ENCODE measurements at regions not wholly inside any gene's neighbourhood (a gene's known extent, or its start where the extent isn't known, plus 50 kb on each side); places are given as distances from the start of the nearest gene placed in this dataset.
"Not testable (repeated sequence)": the region's sequence is repeated elsewhere in the genome, so short reads cannot be mapped to it uniquely, and the experiment has no call there.

GRCh38 chr3:193805448-193805847 is 212.4 kb downstream of the OPA1 start:
- DNase-seq: no peak

GRCh38 chr3:193808317-193808716 is 215.3 kb downstream of the OPA1 start:
- no peak for DNase-seq

DNA sequence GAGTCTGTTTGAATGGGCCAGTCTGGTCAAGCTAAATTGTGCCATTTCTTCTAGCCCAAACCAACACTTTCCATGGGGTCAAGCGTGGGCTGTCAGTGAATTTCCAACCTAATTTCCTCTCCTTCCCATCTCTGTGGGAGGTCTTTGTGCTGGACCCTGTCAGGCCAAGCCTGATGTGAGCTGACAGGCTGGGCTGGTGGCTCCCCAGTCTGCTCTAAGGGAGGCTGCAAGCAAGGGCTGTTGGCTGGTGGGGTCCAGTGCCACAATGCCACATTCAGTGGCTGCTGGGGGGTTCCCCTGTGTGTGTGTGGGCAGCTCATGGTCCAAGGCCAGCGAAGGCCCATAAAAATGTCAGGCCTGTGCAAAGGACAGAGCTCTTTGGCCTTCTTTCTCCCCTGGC is 216.1 kb downstream of the OPA1 start:
- DNase-seq: no peak

DNA sequence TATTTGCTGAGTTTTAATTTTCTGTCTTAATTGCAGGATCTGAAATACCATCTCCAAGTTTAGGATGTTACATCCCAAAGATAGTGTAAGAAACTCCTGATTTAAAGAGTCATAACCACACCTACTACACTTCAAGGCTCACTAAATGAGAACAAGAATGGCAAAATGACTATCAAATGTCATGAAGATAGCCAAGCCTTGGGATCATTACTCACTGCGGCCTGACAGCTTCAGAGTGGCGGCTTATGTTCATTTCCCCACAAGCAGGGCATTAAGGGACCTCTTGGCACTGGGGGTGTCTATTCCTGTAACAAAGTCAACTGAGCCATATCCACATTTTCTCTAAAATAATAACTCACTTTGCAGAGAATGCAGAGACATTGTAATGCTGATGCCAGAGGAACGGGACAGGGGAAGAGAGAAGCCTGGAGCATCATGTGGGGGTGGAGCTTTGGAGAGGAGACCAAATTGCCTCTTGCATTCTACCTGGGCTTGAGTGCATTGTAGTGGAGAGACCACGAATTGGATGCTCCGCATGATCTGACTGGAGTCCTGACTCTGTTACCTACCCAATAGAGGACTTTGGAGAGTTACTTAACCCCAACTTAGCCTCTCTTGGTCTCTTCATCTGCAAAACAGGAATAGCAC is 219.2 kb downstream of the OPA1 start:
- DNase-seq: no peak

GRCh38 chr3:193812791-193813500 is 219.9 kb downstream of the OPA1 start:
- no peak for DNase-seq

GRCh38 chr3:193813501-193813830 is 220.5 kb downstream of the OPA1 start:
- no peak for DNase-seq

DNA sequence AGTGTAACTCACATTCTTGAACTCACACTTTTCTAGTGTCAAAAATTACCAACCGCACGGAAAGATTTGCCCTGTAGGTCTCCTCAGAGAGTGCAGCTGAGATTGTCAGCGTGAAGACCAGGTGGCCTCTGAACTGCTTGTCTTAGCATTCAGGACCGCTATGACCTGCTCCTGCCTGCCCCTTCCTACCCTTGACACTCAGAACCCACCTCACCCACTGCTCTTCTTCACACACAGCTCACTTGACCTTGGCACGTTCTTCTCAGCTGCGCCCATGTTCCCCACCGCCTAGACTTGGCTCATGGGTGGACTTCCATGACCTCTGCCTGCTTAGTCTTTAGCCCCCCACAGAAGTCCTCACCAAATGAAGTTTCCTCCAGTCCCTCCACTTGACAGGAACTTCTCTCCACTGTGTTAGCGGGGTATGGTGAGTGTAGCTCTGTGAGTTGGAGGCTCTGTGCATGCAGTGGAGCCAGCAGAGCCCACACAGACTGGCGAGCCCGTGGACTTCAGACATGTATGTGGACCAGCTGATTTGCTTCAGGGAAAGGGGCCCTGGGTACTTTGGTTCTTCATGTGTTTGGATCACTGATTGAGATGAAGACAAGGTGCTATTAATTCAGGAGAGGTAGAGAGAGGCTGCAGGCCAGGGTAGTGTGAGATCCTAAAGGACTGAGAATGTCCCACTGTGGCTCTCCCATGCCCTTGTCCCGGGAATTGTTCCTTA is 221.3 kb downstream of the OPA1 start:
- DNase-seq: no peak

DNA sequence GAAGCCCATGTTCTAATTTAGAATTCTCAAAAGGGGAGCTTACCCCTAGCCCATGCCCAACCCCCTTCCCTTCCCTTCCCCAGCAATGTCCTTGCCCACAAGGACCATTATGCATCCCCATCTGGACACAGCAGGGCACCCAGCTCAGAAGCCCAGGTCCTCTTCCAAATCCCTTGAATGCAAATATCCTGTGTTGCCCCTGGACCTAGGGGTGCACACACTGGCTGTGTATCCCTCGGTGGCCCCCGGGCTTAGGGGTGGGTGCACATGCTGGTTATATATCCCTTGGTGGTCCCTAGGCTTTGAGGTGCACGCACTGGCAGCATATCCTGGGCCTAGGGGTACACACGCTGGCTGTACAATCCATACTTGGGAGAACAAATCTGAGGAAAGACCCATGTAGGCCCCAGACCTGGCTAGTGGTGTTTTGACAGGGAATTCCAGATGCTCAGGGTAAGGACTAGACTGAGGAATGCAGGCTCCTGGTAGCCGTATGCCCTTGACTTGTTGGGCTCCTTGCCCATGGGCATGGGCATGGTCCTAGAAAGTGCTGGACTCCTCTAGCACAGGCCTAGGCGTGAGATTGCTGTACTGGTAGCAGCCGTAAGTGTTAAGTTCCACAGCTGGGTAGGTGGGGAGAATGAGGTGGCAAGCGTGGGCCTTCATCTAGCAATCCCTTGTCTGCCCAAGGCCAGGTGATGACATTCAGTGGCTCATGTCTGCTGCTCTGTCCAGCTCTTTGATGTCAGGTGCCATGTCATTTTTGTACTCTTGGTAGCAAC is 222.4 kb downstream of the OPA1 start:
- no peak for DNase-seq

GRCh38 chr3:193816028-193816395 is 223.0 kb downstream of the OPA1 start:
- no peak for DNase-seq

DNA sequence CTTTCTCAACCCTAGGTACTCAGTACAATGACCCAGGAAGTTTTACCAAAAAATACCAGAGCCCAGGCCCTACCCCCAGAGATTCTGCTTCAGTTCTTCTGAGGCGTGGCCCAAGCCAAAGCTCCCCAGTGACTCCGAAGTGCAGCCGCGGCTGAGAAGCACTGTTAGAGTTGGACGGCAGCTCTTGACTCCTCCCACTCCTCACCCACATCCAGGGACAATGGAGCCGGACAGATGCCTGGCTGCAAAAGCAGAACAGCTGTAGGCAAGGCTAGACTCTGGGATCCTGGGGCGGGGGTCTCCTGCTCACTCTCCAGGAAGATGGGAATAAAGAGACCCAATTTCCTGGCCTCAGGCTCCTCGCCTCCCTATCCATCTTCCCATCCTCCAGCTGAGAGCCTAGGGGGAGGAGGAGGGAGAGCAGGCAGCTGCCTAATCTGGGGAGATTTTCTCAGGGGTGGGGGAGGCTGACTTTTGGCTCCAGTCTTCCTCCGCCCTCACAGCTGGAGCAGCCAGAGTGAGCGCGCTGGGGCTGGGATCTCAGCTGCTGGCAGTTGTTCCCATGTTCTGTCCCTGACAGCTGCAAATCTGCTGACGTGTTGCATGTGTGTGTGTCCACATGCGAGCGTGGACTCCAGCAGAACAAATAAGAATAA is 223.8 kb downstream of the OPA1 start:
- DNase-seq: no peak

DNA sequence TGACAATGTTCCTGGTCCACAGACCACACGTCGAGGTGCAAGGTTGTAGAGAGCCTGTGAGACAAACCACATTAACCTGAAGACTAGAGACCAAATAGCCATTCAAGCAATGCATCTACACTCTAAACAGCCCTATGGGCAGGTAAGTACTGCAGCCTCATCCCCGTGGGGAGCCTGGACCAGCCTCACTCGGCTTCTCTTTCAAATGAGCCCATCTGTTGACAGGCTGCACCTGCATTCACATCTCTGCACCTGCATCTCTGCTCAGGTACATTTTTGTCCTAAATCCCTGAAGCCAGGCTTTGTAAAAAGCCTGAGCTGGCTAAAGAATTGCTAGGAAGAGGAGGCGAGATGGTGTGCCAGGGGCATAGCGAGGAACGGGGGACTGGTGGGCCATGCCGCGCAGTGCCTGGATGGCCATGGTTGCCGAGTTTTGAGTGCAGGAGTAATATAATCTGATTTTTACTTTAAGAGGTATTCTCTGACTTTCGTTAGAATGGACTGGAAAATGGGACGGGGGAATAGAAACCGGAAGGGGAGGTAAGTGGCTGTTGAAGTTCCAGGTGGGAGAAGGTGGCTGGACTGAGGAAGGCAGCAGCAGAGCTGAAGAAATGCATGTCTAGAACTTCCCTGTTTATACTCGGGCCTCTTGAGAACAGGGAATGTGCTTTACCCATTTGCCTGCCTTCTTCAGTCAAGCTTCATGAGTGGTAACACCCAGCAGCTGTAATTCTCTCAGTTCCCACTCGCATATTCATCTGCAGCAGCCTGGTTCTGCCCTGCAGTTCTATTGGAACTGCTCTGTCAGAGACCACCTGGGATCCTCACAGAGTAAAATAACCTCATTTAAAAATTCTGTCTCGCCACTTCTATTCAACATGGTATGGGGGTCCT is 226.4 kb downstream of the OPA1 start:
- no peak for DNase-seq

DNA sequence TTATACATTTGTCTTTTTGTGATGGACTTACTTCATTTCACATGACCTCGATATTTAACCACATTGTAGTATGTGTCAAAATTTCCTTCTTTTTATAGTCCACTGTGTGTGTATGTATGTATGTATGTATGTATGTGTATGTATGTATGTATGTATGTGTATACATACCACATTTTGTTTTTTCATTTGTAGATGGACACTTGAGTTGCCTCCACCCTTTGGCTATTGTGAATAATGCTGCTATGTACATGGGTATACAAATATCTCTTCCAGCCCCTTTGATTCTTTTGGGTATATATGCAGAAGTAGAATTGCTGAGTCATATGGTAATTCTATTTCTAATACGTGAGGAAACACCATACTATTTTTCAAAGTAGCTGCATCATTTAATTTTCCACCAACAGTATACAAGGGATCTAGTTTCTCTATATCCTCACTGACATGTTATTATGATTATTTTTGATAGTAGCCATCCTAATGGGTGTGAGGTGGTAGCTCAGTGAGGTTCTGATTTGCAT is 228.2 kb downstream of the OPA1 start:
- DNase-seq: peak in 2 of 4 experiments; percentile 49 to 55

GRCh38 chr3:193822492-193823212 is 229.6 kb downstream of the OPA1 start:
- DNase-seq: no peak

- DNase-seq: not testable (repeated sequence)
Measured at GRCh38 chr3:193823213-193823605, 230.2 kb downstream of the OPA1 start.

DNA sequence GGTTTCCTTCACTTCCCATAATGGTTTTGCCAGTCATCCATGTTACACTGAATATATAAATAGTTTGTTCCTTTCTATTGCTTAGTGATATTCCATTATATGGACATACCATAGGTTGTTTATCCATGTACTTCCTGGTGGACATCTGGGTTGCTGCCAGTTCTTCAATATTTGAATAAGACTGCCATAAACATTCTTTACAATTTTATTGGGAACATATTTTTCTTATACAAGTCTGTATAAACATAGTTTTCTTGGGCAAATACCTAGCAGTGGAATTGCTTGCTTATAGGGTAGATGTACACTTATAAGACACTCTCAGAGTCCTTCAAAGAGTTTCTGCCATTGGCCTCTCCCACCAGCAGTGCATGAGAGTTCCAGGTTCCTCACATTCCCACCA is 231.4 kb downstream of the OPA1 start:
- no peak for DNase-seq

DNA sequence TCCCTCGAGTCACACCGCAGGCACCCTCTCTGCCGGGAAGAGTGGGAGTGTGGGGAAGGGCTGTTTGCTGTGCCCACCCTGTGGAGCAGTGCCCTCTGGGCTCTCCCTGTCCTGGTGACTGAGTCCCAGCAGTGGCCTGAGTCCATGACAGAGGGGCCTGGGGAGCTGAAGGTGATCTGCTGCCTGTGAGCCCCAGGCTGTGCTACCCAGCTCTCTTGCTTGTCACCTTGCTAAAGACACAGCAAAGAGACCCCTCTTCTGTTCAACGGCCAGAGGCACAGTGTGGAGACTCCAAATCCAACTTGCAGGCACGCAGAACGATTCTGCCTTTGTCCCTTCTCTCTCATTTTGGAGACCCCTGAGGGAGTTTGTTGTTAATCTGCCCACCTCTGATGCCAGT is 232.6 kb downstream of the OPA1 start:
- no peak for DNase-seq

- DNase-seq: peak; percentile 11 to 47 (median 38)
Measured at GRCh38 chr3:193826159-193826795, 233.3 kb downstream of the OPA1 start.

DNA sequence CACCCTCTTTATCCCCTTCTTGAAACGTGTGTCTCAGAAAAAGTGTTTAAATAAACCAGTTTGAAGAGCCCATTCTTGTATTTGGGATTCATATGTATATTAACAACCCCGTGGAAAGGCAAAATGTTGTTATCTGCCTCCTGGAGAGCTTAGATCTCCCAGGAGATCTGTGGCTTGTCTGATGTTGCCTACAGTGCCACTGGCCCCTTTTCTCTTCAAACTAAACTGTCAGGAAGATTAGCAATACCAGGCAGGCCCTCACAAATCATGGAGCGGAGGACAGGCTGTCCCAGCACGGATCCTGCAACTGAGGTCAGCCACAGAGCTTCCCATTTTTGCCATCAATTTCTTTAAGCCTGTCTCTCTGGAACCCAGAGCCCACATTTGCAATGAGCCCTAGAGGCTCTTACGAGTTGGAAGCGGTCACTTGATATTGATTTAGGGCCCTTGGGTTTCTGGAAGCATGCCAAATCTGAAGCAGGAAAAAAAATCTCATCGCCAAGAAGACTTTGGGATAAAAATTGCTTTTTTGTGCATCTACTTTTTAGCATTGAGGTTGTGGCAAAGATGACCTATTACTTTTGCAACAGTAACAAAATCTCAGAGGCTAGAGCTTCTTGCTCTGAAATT is 234.1 kb downstream of the OPA1 start:
- no peak for DNase-seq

- no peak for DNase-seq
Measured at GRCh38 chr3:193827871-193828270, 234.9 kb downstream of the OPA1 start.

DNA sequence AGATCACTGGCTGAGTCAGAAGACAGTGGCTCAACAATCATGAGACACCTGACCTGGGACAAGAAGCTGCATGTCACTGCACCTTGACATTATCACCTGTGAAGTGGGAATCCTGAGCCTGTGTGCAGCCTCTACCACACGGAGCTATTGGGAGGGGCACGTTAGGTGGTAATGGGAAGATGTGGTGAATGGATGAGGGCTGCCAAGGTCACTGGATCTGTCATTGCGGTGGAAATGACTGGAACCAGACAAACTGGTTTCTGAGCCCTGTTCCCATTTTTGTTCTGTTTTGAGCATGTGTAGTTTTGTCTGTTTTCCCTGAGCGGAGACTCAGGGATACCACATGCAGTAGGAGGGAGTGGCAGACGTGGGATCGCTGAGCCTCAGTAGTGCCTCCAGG is 235.5 kb downstream of the OPA1 start:
- DNase-seq: no peak

All from suppressor macrophage (primary cell).